ENCODE measurements at regions not wholly inside any gene's neighbourhood (a gene's known extent, or its start where the extent isn't known, plus 50 kb on each side); places are given as distances from the start of the nearest gene placed in this dataset.

- no peak for TF ChIP-seq ZNF26 (tag by site-specific recombination; IDR thresholded peaks at IDR 0.05)
- no peak for TF ChIP-seq ZNF335 (tag by site-specific recombination; conservative IDR thresholded peaks at IDR 0.05)
- TF ChIP-seq ZNF19 (tag by site-specific recombination; IDR thresholded peaks at IDR 0.05; ENCODE audit: low read depth): no peak
- TF ChIP-seq PRDM1 (tag by site-specific recombination; IDR thresholded peaks at IDR 0.05): no peak
- 0 out of 2 replicates have a peak, but pooled peaks have one; percentile 20 for TF ChIP-seq ZBTB21 (tag by site-specific recombination; IDR thresholded peaks at IDR 0.05)
- no peak for TF ChIP-seq ZFP37 (tag by site-specific recombination; IDR thresholded peaks at IDR 0.05)
- no peak for TF ChIP-seq SALL2 (tag by site-specific recombination; IDR thresholded peaks at IDR 0.05; ENCODE audit: borderline replicate concordance)
- TF ChIP-seq, protein P1, sequence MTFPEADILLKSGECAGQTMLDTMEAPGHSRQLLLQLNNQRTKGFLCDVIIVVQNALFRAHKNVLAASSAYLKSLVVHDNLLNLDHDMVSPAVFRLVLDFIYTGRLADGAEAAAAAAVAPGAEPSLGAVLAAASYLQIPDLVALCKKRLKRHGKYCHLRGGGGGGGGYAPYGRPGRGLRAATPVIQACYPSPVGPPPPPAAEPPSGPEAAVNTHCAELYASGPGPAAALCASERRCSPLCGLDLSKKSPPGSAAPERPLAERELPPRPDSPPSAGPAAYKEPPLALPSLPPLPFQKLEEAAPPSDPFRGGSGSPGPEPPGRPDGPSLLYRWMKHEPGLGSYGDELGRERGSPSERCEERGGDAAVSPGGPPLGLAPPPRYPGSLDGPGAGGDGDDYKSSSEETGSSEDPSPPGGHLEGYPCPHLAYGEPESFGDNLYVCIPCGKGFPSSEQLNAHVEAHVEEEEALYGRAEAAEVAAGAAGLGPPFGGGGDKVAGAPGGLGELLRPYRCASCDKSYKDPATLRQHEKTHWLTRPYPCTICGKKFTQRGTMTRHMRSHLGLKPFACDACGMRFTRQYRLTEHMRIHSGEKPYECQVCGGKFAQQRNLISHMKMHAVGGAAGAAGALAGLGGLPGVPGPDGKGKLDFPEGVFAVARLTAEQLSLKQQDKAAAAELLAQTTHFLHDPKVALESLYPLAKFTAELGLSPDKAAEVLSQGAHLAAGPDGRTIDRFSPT (tag by site-specific recombination; IDR thresholded peaks at IDR 0.05): no peak
- TF ChIP-seq SP3 (tag by site-specific recombination; IDR thresholded peaks at IDR 0.05): no peak; the same call in 1 of the 2 replicates
- TF ChIP-seq ZNF660 (tag by site-specific recombination; IDR thresholded peaks at IDR 0.05): 0 out of 2 replicates have a peak, but pooled peaks have one; percentile 58
- no peak for TF ChIP-seq ZBTB1 (tag by site-specific recombination; IDR thresholded peaks at IDR 0.05)
- TF ChIP-seq ZNF239 (tag by site-specific recombination; IDR thresholded peaks at IDR 0.05): no peak
- TF ChIP-seq ZNF629 (tag by site-specific recombination; IDR thresholded peaks at IDR 0.05): no peak
- no peak for TF ChIP-seq ZNF16 (tag by site-specific recombination; IDR thresholded peaks at IDR 0.05; ENCODE audit: low read depth)
- peak; percentile 69 for TF ChIP-seq ZNF654 (tag by site-specific recombination; IDR thresholded peaks at IDR 0.05; ENCODE audit: low read depth)
- no peak for TF ChIP-seq BCL11B (tag by site-specific recombination; IDR thresholded peaks at IDR 0.05; ENCODE audit: low read depth)
- no peak for TF ChIP-seq ZNF558 (tag by site-specific recombination; IDR thresholded peaks at IDR 0.05)
- peak; percentile 95 for TF ChIP-seq ZNF121 (tag by site-specific recombination; IDR thresholded peaks at IDR 0.05)
- TF ChIP-seq, protein P2, sequence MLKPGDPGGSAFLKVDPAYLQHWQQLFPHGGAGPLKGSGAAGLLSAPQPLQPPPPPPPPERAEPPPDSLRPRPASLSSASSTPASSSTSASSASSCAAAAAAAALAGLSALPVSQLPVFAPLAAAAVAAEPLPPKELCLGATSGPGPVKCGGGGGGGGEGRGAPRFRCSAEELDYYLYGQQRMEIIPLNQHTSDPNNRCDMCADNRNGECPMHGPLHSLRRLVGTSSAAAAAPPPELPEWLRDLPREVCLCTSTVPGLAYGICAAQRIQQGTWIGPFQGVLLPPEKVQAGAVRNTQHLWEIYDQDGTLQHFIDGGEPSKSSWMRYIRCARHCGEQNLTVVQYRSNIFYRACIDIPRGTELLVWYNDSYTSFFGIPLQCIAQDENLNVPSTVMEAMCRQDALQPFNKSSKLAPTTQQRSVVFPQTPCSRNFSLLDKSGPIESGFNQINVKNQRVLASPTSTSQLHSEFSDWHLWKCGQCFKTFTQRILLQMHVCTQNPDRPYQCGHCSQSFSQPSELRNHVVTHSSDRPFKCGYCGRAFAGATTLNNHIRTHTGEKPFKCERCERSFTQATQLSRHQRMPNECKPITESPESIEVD (tag by site-specific recombination; IDR thresholded peaks at IDR 0.05): no peak
- TF ChIP-seq MZF1 (tag by site-specific recombination; IDR thresholded peaks at IDR 0.05; ENCODE audit: borderline replicate concordance): no peak
- TF ChIP-seq, protein P3, sequence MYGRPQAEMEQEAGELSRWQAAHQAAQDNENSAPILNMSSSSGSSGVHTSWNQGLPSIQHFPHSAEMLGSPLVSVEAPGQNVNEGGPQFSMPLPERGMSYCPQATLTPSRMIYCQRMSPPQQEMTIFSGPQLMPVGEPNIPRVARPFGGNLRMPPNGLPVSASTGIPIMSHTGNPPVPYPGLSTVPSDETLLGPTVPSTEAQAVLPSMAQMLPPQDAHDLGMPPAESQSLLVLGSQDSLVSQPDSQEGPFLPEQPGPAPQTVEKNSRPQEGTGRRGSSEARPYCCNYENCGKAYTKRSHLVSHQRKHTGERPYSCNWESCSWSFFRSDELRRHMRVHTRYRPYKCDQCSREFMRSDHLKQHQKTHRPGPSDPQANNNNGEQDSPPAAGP (tag by site-specific recombination; IDR thresholded peaks at IDR 0.05): no peak
- no peak for TF ChIP-seq ZNF624 (tag by site-specific recombination; IDR thresholded peaks at IDR 0.05)
- no peak for TF ChIP-seq ZNF169 (tag by site-specific recombination; IDR thresholded peaks at IDR 0.05)
- TF ChIP-seq MYNN (tag by site-specific recombination; IDR thresholded peaks at IDR 0.05; ENCODE audit: borderline replicate concordance): no peak
- no peak for TF ChIP-seq ZNF302 (tag by site-specific recombination; IDR thresholded peaks at IDR 0.05; ENCODE audit: low read depth)
- TF ChIP-seq KLF7 (tag by site-specific recombination; IDR thresholded peaks at IDR 0.05; ENCODE audit: borderline replicate concordance): no peak
- no peak for TF ChIP-seq ZNF513 (tag by site-specific recombination; IDR thresholded peaks at IDR 0.05)
- no peak for TF ChIP-seq TSHZ1 (tag by site-specific recombination; IDR thresholded peaks at IDR 0.05; ENCODE audit: borderline replicate concordance)
- TF ChIP-seq ZSCAN23 (tag by site-specific recombination; IDR thresholded peaks at IDR 0.05): no peak
- TF ChIP-seq ZNF223 (tag by site-specific recombination; IDR thresholded peaks at IDR 0.05): no peak
- no peak for TF ChIP-seq ZNF416 (tag by site-specific recombination; IDR thresholded peaks at IDR 0.05)
These were observed 201.2 kb downstream of the UTP18 start (continued) for GRCh38 chr17:51461578-51462004.
